Cardiac muscle cell (in vitro differentiated cells and primary cell): ENCODE measurements at regions not wholly inside any gene's neighbourhood (a gene's known extent, or its start where the extent isn't known, plus 50 kb on each side); places are given as distances from the start of the nearest gene placed in this dataset.
"Not testable (repeated sequence)": the region's sequence is repeated elsewhere in the genome, so short reads cannot be mapped to it uniquely, and the experiment has no call there.

Experiments
- DNase-seq, 2 donors: peaks; one replicate each; pipeline versions ENCODE4 v3.0.0 to v3.0.0-alpha.2; 2010 to 2017; ENCODE audit warnings: low read depth in 1 of 2, low spot score in 1 of 2
- H3K27ac ChIP-seq: fragments of 200-600 bp; sonication (generic); 2 replicates; pipeline ENCODE4 v1.5.1; 2016
- H3K27me3 ChIP-seq: fragments of 200-600 bp; sonication (generic); 2 replicates; pipeline ENCODE4 v1.6.0; 2016; ENCODE audit warnings: control low read depth
- H3K36me3 ChIP-seq: fragments of 200-600 bp; sonication (generic); 2 replicates; pipeline ENCODE4 v1.5.1; 2016; ENCODE audit warnings: control low read depth
- H3K4me1 ChIP-seq: fragments of 200-600 bp; sonication (generic); 2 replicates; pipeline ENCODE4 v1.8.1; 2017; ENCODE audit warnings: low read depth, mild to moderate bottlenecking, mixed run types
- H3K4me3 ChIP-seq: fragments of 200-600 bp; sonication (generic); 2 replicates; pipeline ENCODE4 v1.5.1; 2016; ENCODE audit warnings: mild to moderate bottlenecking
- H3K9me3 ChIP-seq: fragments of 200-600 bp; sonication (generic); 2 replicates; pipeline ENCODE4 v1.5.1; 2017; ENCODE audit warnings: low read depth, mild to moderate bottlenecking, control low read depth
- CTCF ChIP-seq: IDR thresholded peaks from 2 replicates; pipeline ENCODE4 v1.5.1; 2012; ENCODE audit warnings: low read depth, mild to moderate bottlenecking, low read length

DNA sequence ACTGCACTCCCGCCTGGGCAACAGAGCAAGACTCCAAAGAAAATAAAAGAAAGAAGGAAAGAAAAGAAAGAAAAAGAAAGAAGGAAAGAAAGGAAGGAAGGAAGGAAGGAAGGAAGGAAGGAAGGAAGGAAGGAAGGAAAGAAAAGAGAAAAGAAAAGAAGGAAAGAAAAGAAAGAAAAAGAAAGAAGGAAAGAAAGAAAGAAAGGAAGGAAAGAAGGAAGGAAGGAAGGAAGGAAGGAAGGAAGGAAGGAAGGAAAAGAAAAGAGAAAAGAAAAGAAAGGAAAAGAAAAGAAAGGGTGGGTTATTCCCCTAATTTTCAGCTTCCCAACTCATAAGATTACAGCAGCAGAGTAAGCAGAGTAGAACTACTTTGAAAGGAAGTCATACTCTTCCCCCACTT lies 64.4 kb downstream of the TMEM200C start:
- H3K27ac ChIP-seq, result not testable (repeated sequence)

GRCh38 chr18:5828913-5829312 lies 66.4 kb downstream of the TMEM200C start:
- Histone ChIP-seq H3K27me3 (no peaks in the 10 kb centered on the region), H3K36me3 (no peaks in the 10 kb centered on the region)
- TF ChIP-seq CTCF, result no peak

More for the DNA sequence above, 64.4 kb downstream of the TMEM200C start:
- DNase-seq, H3K4me1 ChIP-seq, H3K27me3 ChIP-seq, H3K9me3 ChIP-seq, H3K4me3 ChIP-seq, H3K36me3 ChIP-seq: not testable (repeated sequence)

GRCh38 chr18:5825663-5826062 lies 69.7 kb downstream of the TMEM200C start:
- Histone ChIP-seq H3K27ac (no peak overlapping the region), H3K36me3 (no peaks in the 10 kb centered on the region), H3K27me3 (no peaks in the 10 kb centered on the region), H3K9me3 (no peaks in the 10 kb centered on the region), H3K4me1 (no peaks in the 10 kb centered on the region), H3K4me3 (no peak overlapping the region)
- DNase-seq, result no peak
- TF ChIP-seq CTCF, result no peak

More at GRCh38 chr18:5828913-5829312, 66.4 kb downstream of the TMEM200C start:
- Histone ChIP-seq H3K4me1 (no peaks in the 10 kb centered on the region), H3K9me3 (no peaks in the 10 kb centered on the region), H3K4me3 (no peak overlapping the region), H3K27ac (no peak overlapping the region)
- DNase-seq, result no peak

GRCh38 chr18:5824370-5824984 lies 70.8 kb downstream of the TMEM200C start:
- TF ChIP-seq CTCF, result no peak
- DNase-seq, result no peak
- Histone ChIP-seq H3K4me1 (no peaks in the 10 kb centered on the region), H3K27ac (no peak overlapping the region), H3K27me3 (no peaks in the 10 kb centered on the region), H3K4me3 (no peak overlapping the region), H3K36me3 (no peaks in the 10 kb centered on the region), H3K9me3 (no peaks in the 10 kb centered on the region)

GRCh38 chr18:5817816-5818215 lies 77.5 kb downstream of the TMEM200C start:
- Histone ChIP-seq H3K9me3 (no peaks in the 10 kb centered on the region), H3K27ac (no peak overlapping the region), H3K4me3 (no peak overlapping the region), H3K27me3 (no peaks in the 10 kb centered on the region), H3K4me1 (no peaks in the 10 kb centered on the region), H3K36me3 (no peaks in the 10 kb centered on the region)
- DNase-seq, result no peak
- no peak for TF ChIP-seq CTCF

DNA sequence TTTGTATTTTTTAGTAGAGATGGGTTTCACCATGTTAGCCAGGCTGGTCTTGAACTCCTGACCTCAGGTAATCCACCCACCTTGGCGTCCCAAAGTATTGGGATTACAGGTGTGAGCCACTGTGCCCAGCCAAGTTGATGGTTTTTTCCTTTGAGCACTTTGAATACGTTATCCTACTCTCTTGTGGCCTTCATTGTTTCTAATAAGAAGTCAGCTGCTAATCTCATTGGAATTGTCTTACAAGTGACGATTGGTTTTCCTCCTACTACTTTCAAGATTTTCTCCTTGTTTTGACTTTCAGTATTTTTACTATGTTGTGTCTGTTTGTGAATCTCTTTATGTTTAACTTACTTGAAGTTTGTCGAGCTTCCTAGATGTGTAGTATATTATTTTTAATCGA lies 88.5 kb downstream of the TMEM200C start:
- Histone ChIP-seq H3K4me3 (no peak overlapping the region), H3K9me3 (no peaks in the 10 kb centered on the region)
- no peak for TF ChIP-seq CTCF

More for the DNA sequence above, 88.5 kb downstream of the TMEM200C start:
- no peaks in the 10 kb centered on the region for H3K36me3 ChIP-seq
- no peaks in the 10 kb centered on the region for H3K27me3 ChIP-seq
- H3K27ac ChIP-seq, result no peak overlapping the region
- no peaks in the 10 kb centered on the region for H3K4me1 ChIP-seq
- DNase-seq, result no peak
